GM23338 (cell line): ENCODE measurements at regions not wholly inside any gene's neighbourhood (a gene's known extent, or its start where the extent isn't known, plus 50 kb on each side); places are given as distances from the start of the nearest gene placed in this dataset.

Experiments
- ATAC-seq: fragments of 200-7000 bp; cut with Tn5 transposase; 3 replicates; pipeline ENCODE4 v1.9.1; 2020
- DNase-seq: peaks from one replicate; pipeline ENCODE4 v3.0.0-alpha.2; 2015; ENCODE audit warnings: low spot score
- H2AFZ ChIP-seq: fragments of 200-600 bp; sonication (generic); 2 replicates; pipeline ENCODE4 v1.8.0; 2016; ENCODE audit warnings: antibody characterized with exemption, mild to moderate bottlenecking, moderate library complexity
- H3F3A ChIP-seq: fragments of 200-600 bp; sonication (generic); replicated peaks from 2 replicates; pipeline ENCODE4 v1.8.0; 2017; ENCODE audit warnings: antibody characterized with exemption, mixed run types, low read depth
- H3K27ac ChIP-seq: fragments of 200-600 bp; sonication (generic); 2 replicates; pipeline ENCODE4 v1.6.1; 2016; ENCODE audit warnings: low read depth
- H3K27me3 ChIP-seq: fragments of 200-600 bp; sonication (generic); 2 replicates; pipeline ENCODE4 v1.8.0; 2016; ENCODE audit warnings: mild to moderate bottlenecking, mixed run types, moderate library complexity; ENCODE audit not compliant: insufficient read depth
- H3K36me3 ChIP-seq: fragments of 200-600 bp; sonication (generic); 2 replicates; pipeline ENCODE4 v1.8.0; 2016; ENCODE audit warnings: mild to moderate bottlenecking; ENCODE audit not compliant: insufficient read depth
- H3K4me1 ChIP-seq: fragments of 200-600 bp; sonication (generic); 2 replicates; pipeline ENCODE4 v1.8.0; 2016; ENCODE audit warnings: mild to moderate bottlenecking, moderate library complexity; ENCODE audit not compliant: insufficient read depth
- H3K4me2 ChIP-seq: fragments of 200-600 bp; sonication (generic); 2 replicates; pipeline ENCODE4 v1.7.1; 2017; ENCODE audit warnings: mixed run types
- H3K4me3 ChIP-seq: fragments of 200-600 bp; sonication (generic); 2 replicates; pipeline ENCODE4 v1.6.1; 2016; ENCODE audit warnings: mixed run types
- H3K79me2 ChIP-seq: fragments of 200-600 bp; sonication (generic); replicated peaks from 2 replicates; pipeline ENCODE4 v1.8.0; 2017; ENCODE audit warnings: mild to moderate bottlenecking; ENCODE audit not compliant: insufficient read depth
- H3K9me2 ChIP-seq: fragments of 200-600 bp; sonication (generic); 2 replicates; pipeline ENCODE4 v1.8.0; 2017; ENCODE audit not compliant: insufficient read depth
- H4K20me1 ChIP-seq: fragments of 200-600 bp; sonication (generic); replicated peaks from 2 replicates; pipeline ENCODE4 v1.8.0; 2017; ENCODE audit warnings: mild to moderate bottlenecking; ENCODE audit not compliant: insufficient read depth
- H3K27ac Mint-ChIP-seq: 2 replicates; pipeline ENCODE4 v1.8.0; 2020; ENCODE audit warnings: inconsistent platforms, mild to moderate bottlenecking, moderate library complexity, mixed read lengths
- H3K27me3 Mint-ChIP-seq: 3 replicates; pipeline ENCODE4 v1.8.0; 2022; ENCODE audit warnings: low read depth, mild to moderate bottlenecking, moderate library complexity, mixed read lengths, inconsistent platforms; ENCODE audit not compliant: insufficient read depth, poor library complexity
- H3K36me3 Mint-ChIP-seq: 3 replicates; pipeline ENCODE4 v1.8.0; 2021; ENCODE audit warnings: low read depth, mild to moderate bottlenecking, inconsistent platforms, moderate library complexity, mixed read lengths
- H3K4me1 Mint-ChIP-seq: 3 replicates; pipeline ENCODE4 v1.8.0; 2020; ENCODE audit warnings: mild to moderate bottlenecking, inconsistent platforms, mixed read lengths
- H3K4me3 Mint-ChIP-seq: 3 replicates; pipeline ENCODE4 v1.8.0; 2021; ENCODE audit warnings: moderate library complexity, mild to moderate bottlenecking, inconsistent platforms, mixed read lengths
- H3K9me3 Mint-ChIP-seq: 3 replicates; pipeline ENCODE4 v1.8.0; 2020; ENCODE audit warnings: moderate library complexity, mild to moderate bottlenecking, inconsistent platforms, mixed read lengths
- CREB1 ChIP-seq: fragments of 250-450 bp; sonication (Bioruptor Pico); IDR thresholded peaks from 2 replicates; pipeline ENCODE4 v1.5.0; 2020; ENCODE audit warnings: low read depth, mild to moderate bottlenecking, moderate library complexity
- CTCF ChIP-seq, 2 experiments: fragments of 200-600 bp in 1 of 2; sonication (generic) in 1 of 2; conservative IDR thresholded peaks; 2 replicates each; pipeline versions ENCODE4 v1.5.1 to v1.6.1; 2016 to 2017; ENCODE audit warnings: antibody characterized with exemption in 2 of 2, low read depth in 2 of 2, mild to moderate bottlenecking in 2 of 2, moderate library complexity in 1 of 2
- ETS1 ChIP-seq: IDR thresholded peaks from 2 replicates; pipeline ENCODE4 v1.6.1; 2016; ENCODE audit warnings: antibody characterized with exemption
- EZH2 ChIP-seq: fragments of 200-600 bp; sonication (generic); IDR thresholded peaks from one replicate; pipeline ENCODE4 v1.8.0; 2017; ENCODE audit warnings: antibody characterized with exemption, mild to moderate bottlenecking, low read depth; ENCODE audit not compliant: unreplicated experiment
- JUNB ChIP-seq: IDR thresholded peaks from one replicate; pipeline ENCODE4 v1.6.1; 2016; ENCODE audit warnings: antibody characterized with exemption; ENCODE audit not compliant: unreplicated experiment
- NANOG ChIP-seq: IDR thresholded peaks from 2 replicates; pipeline ENCODE4 v1.6.1; 2016; ENCODE audit warnings: antibody characterized with exemption, borderline replicate concordance
- POLR2AphosphoS5 ChIP-seq: IDR thresholded peaks from 2 replicates; pipeline ENCODE4 v1.6.1; 2016; ENCODE audit warnings: antibody characterized with exemption, low read depth
- STAT1 ChIP-seq: IDR thresholded peaks from one replicate; pipeline ENCODE4 v1.6.1; 2016; ENCODE audit warnings: antibody characterized with exemption; ENCODE audit not compliant: unreplicated experiment
- ZNF114 ChIP-seq: fragments of 250-450 bp; sonication (Bioruptor Pico); IDR thresholded peaks from 2 replicates; pipeline ENCODE4 v1.5.0; 2020; ENCODE audit warnings: mild to moderate bottlenecking, moderate library complexity
- ZNF331 ChIP-seq: fragments of 250-450 bp; sonication (Bioruptor Pico); IDR thresholded peaks from 2 replicates; pipeline ENCODE4 v1.5.0; 2020; ENCODE audit warnings: low read depth, mild to moderate bottlenecking, moderate library complexity
- TF ChIP-seq, protein P1 (sequence below): fragments of 250-450 bp; sonication (Bioruptor Pico); IDR thresholded peaks from 2 replicates; pipeline ENCODE4 v1.5.0; 2020; ENCODE audit warnings: mild to moderate bottlenecking, moderate library complexity

DNA sequence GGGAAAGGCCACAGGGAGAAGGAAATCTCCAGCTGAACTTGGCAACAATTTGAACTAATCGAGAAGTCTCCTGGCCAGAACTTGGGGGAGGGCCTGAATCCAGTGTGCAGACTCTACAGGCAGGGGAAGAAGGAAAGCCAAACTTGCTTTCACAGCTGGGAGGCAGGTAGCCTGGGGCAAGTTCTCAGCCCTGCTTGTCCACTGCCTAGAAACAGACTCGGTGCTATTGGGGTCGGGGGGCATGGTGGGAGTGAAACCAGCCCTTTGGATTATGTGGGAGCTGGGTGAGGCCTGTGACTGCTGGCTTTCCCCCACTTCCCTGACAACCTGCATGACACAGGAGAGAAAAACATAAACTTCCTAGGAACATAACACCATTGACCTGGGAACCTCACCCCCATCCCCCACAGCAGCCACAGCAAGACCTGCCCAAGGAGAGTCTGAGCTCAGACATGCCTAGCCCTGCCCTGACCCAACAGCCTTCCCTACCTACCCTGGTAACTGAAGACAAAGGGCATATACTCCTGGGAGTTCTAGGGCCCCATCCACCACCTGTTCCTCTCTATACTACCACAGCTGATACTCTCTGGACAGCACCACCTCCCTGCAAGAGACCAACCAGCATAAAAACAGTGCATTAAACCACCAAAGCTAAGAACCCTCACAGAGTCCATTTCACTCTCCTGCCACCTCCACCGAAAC lies 103.7 kb upstream of the MNS1 start:
- no peaks in the 10 kb centered on the region for H3K36me3 Mint-ChIP-seq
- Histone ChIP-seq H3K4me2 (no peak overlapping the region), H3K4me3 (no peak overlapping the region), H3K36me3 (no peaks in the 10 kb centered on the region), H3K27ac (no peak overlapping the region), H3F3A (no peaks in the 10 kb centered on the region), H4K20me1 (no peaks in the 10 kb centered on the region), H3K27me3 (no peaks in the 10 kb centered on the region), H3K79me2 (no peaks in the 10 kb centered on the region), H3K4me1 (no peaks in the 10 kb centered on the region), H3K9me2 (no peaks in the 10 kb centered on the region; the same call in 1 of the 2 replicates), H2AFZ (no peak overlapping the region)
- H3K9me3 Mint-ChIP-seq: peaks cover 3% of the 10 kb centered on the region; the same call in 2 of the 3 replicates
- peaks cover 2% of the 10 kb centered on the region for H3K27me3 Mint-ChIP-seq
- DNase-seq (no peak), ATAC-seq (no peak)
- TF ChIP-seq, protein P1, sequence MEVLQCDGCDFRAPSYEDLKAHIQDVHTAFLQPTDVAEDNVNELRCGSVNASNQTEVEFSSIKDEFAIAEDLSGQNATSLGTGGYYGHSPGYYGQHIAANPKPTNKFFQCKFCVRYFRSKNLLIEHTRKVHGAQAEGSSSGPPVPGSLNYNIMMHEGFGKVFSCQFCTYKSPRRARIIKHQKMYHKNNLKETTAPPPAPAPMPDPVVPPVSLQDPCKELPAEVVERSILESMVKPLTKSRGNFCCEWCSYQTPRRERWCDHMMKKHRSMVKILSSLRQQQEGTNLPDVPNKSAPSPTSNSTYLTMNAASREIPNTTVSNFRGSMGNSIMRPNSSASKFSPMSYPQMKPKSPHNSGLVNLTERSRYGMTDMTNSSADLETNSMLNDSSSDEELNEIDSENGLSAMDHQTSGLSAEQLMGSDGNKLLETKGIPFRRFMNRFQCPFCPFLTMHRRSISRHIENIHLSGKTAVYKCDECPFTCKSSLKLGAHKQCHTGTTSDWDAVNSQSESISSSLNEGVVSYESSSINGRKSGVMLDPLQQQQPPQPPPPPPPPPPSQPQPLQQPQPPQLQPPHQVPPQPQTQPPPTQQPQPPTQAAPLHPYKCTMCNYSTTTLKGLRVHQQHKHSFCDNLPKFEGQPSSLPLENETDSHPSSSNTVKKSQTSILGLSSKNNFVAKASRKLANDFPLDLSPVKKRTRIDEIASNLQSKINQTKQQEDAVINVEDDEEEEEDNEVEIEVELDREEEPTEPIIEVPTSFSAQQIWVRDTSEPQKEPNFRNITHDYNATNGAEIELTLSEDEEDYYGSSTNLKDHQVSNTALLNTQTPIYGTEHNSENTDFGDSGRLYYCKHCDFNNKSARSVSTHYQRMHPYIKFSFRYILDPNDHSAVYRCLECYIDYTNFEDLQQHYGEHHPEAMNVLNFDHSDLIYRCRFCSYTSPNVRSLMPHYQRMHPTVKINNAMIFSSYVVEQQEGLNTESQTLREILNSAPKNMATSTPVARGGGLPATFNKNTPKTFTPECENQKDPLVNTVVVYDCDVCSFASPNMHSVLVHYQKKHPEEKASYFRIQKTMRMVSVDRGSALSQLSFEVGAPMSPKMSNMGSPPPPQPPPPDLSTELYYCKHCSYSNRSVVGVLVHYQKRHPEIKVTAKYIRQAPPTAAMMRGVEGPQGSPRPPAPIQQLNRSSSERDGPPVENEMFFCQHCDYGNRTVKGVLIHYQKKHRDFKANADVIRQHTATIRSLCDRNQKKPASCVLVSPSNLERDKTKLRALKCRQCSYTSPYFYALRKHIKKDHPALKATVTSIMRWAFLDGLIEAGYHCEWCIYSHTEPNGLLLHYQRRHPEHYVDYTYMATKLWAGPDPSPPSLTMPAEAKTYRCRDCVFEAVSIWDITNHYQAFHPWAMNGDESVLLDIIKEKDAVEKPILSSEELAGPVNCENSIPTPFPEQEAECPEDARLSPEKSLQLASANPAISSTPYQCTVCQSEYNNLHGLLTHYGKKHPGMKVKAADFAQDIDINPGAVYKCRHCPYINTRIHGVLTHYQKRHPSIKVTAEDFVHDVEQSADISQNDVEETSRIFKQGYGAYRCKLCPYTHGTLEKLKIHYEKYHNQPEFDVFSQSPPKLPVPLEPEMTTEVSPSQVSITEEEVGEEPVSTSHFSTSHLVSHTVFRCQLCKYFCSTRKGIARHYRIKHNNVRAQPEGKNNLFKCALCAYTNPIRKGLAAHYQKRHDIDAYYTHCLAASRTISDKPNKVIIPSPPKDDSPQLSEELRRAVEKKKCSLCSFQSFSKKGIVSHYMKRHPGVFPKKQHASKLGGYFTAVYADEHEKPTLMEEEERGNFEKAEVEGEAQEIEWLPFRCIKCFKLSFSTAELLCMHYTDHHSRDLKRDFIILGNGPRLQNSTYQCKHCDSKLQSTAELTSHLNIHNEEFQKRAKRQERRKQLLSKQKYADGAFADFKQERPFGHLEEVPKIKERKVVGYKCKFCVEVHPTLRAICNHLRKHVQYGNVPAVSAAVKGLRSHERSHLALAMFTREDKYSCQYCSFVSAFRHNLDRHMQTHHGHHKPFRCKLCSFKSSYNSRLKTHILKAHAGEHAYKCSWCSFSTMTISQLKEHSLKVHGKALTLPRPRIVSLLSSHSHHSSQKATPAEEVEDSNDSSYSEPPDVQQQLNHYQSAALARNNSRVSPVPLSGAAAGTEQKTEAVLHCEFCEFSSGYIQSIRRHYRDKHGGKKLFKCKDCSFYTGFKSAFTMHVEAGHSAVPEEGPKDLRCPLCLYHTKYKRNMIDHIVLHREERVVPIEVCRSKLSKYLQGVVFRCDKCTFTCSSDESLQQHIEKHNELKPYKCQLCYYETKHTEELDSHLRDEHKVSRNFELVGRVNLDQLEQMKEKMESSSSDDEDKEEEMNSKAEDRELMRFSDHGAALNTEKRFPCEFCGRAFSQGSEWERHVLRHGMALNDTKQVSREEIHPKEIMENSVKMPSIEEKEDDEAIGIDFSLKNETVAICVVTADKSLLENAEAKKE (CRISPR knock-in tag): no peak
- no peak for TF ChIP-seq EZH2
- no peak for TF ChIP-seq NANOG
- no peak for TF ChIP-seq CREB1 (CRISPR knock-in tag)
- TF ChIP-seq ETS1: no peak
- TF ChIP-seq JUNB: no peak
- TF ChIP-seq ZNF114 (CRISPR knock-in tag): no peak
- TF ChIP-seq CTCF (conservative IDR thresholded peaks at IDR 0.05; ENCODE audit: low read depth in 2 of 2): no peak
- no peak for TF ChIP-seq STAT1
- no peak for TF ChIP-seq ZNF331 (CRISPR knock-in tag)
- no peak for TF ChIP-seq POLR2AphosphoS5
- no peak overlapping the region for H3K4me3 Mint-ChIP-seq
- no peaks in the 10 kb centered on the region for H3K4me1 Mint-ChIP-seq
- H3K27ac Mint-ChIP-seq: no peak overlapping the region
